Motor neuron (in vitro differentiated cells): ENCODE measurements at regions not wholly inside any gene's neighbourhood (a gene's known extent, or its start where the extent isn't known, plus 50 kb on each side); places are given as distances from the start of the nearest gene placed in this dataset.

Experiments
- ATAC-seq, 8 experiments: fragments of 200-7000 bp; cut with Tn5 transposase; replicated peaks in 6 of 8; 2 replicates each; pipeline ENCODE4 v1.8.0; 2021; ENCODE audit warnings: mild to moderate bottlenecking in 8 of 8, moderate library complexity in 8 of 8
- H3K27ac ChIP-seq, 2 donors: fragments of 250-450 bp; sonication (Bioruptor Pico); 2 replicates each; pipeline ENCODE4 v1.9.0; 2021; ENCODE audit warnings: antibody characterized with exemption in 2 of 2, mild to moderate bottlenecking in 2 of 2, moderate library complexity in 1 of 2
- H3K4me1 ChIP-seq, 2 donors: fragments of 250-450 bp; sonication (Bioruptor Pico); replicated peaks in 1 of 2; 2 replicates each; pipeline ENCODE4 v1.6.1; 2021; ENCODE audit warnings: antibody characterized with exemption in 2 of 2, mild to moderate bottlenecking in 2 of 2, moderate library complexity in 1 of 2
- H3K4me3 ChIP-seq, 5 donors: fragments of 250-450 bp; sonication (Bioruptor Pico); 2 replicates each; pipeline ENCODE4 v1.9.0; 2021; ENCODE audit warnings: antibody characterized with exemption in 5 of 5, mild to moderate bottlenecking in 5 of 5, moderate library complexity in 4 of 5
- WGBS, 10 experiments: fragments of 450-650 bp; shearing (Covaris generic); methylation state at CpG; one replicate each; pipeline ENCODE4 v1.0.0; 2022; 5-methylcytosine and 5-hydroxymethylcytosine counted together
- in situ Hi-C, 9 experiments: fragments of 400-800 bp; cut with MboI; loops; one replicate each; pipeline ENCODE4 v1.15.0; 2021; ENCODE audit warnings: low sequenced_read_pairs in 9 of 9, low pct_unique_long_range_greater_than_20kb in 2 of 9; ENCODE audit not compliant: unreplicated experiment in 9 of 9

- ATAC-seq = no peak
- no peak overlapping the region for H3K27ac ChIP-seq
- H3K4me1 ChIP-seq = no peaks in the 10 kb centered on the region
- H3K4me3 ChIP-seq = no peak overlapping the region
- in situ Hi-C loops = loop anchor here in 2 of 9 experiments (25.0 kb wide), 2 partner anchors 268 to 418 kb away; partner anchors contain the start of gene SEMA3D (in 2 of the 2)
These were observed 268.0 kb upstream of the SEMA3D start for GRCh38 chr7:85454904-85455303.

GRCh38 chr7:85452674-85453073, 265.8 kb upstream of the SEMA3D start:
- H3K4me3 ChIP-seq = no peak overlapping the region
- no peak for ATAC-seq
- no peak overlapping the region for H3K27ac ChIP-seq
- no peaks in the 10 kb centered on the region for H3K4me1 ChIP-seq
- in situ Hi-C loops = loop anchor here in 2 of 9 experiments (25.0 kb wide), 2 partner anchors 265 to 415 kb away; partner anchors contain the start of gene SEMA3D (in 2 of the 2)

DNA sequence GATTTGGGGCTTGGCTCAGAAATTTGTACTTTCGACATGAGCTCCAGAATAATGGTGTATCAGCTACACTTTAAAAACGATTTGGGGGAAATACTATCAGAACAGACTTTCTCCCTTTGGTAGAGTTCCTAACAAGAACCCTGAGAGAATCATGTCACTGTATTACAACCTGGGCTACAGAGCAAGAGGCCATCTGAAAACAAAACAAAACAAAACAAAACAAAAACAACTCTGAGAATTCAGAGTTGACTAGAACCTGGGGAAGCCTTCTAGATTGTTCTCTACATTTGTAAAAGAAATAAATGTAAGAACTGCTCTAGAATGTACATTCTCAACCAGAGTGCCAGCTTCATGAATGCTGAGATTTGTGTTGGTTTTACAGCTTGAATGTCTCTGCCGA, 262.6 kb upstream of the SEMA3D start:
- ATAC-seq = no peak
- in situ Hi-C loops = no loop called here
- Histone ChIP-seq H3K4me3 (no peak overlapping the region), H3K4me1 (no peaks in the 10 kb centered on the region), H3K27ac (no peak overlapping the region)
- 58 to 100% (median 88%) methylated on average over 2 to 3 of the region's 3 CpGs for WGBS, 10 experiments

DNA sequence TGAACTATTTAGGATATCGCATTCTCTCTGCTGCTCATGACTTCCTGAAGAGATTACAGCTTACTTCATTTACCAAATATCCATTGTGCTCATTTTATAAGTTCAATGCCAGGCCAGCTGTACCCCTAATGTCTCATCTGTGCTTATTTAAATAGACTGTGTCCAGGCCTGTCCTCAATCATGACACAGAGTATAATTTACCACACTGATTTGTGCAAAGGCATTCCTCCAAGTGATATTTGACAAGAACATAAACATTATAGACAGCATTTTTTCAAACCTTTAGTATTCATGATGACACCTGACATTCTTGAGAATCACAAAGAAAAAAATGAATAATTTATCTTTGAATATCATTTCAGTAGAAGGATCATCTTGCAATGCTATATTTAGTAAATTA, 260.1 kb upstream of the SEMA3D start:
- in situ Hi-C loops = no loop called here
- no peaks in the 10 kb centered on the region for H3K4me1 ChIP-seq
- 50 to 100% (median 95%) methylated on average over 1 of the region's 1 CpG for WGBS, 10 experiments
- H3K4me3 ChIP-seq = no peak overlapping the region
- H3K27ac ChIP-seq = no peak overlapping the region
- no peak for ATAC-seq

DNA sequence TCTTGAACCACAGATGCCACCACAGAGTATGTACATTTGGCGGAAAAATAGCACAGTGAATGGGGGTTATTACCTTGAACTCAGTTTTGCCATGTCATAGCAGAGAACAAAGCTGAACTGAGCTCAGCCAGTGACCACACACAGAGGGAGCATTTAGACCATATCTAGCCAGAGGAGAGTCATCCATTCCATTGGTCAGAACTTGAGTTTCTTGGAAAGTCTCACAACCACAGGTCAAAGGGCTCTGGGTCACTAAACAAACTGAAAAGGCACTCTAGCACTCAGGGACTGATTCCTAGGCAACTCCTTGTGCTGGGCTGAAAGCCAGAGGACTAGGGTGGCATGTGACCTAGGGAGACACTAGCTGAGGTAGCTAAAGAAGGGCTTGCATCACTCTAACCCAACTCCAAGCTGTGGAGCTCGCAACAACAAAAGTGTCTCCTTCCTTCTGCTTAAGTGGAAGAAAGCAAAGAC, 239.7 kb upstream of the SEMA3D start:
- no peaks in the 10 kb centered on the region for H3K4me1 ChIP-seq
- H3K27ac ChIP-seq = no peak overlapping the region
- no peak overlapping the region for H3K4me3 ChIP-seq
- in situ Hi-C loops = no loop called here
- WGBS, 10 experiments = 67 to 100% (median 100%) methylated on average over 1 to 2 of the region's 2 CpGs; no CpG with 5 or more reads in 3 of the 10 experiments
- ATAC-seq = no peak

DNA sequence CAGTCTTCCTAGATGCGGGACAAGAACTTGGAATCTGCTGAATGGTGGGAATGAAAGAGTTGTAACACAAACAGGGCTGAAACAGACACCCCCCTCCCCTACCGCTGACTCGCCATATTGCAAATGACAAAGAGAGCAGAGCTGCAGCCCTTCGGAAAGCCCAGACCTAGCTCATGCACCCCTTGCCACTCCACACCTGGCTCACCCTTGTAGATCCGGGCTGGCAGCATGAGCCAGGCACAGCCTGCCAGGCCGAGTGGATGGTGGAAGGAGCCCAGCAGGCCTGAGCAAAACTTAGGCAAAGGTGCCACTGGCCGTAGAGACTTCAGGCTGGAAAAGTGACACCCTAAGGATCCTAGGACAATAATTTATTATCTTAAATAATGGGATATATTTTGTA, 237.4 kb upstream of the SEMA3D start:
- in situ Hi-C loops = no loop called here
- H3K4me3 ChIP-seq = no peak overlapping the region
- 57 to 100% (median 95%) methylated on average over 1 to 6 of the region's 7 CpGs; no CpG with 5 or more reads in 4 of the 10 experiments for WGBS, 10 experiments

GRCh38 chr7:85423209-85423895, 236.5 kb upstream of the SEMA3D start:
- in situ Hi-C loops = no loop called here
- WGBS, 10 experiments = 85 to 100% (median 96%) methylated on average over 1 to 10 of the region's 21 CpGs; no CpG with 5 or more reads in 4 of the 10 experiments
- Histone ChIP-seq H3K4me3 (no peak overlapping the region), H3K4me1 (no peaks in the 10 kb centered on the region), H3K27ac (no peak overlapping the region)
- ATAC-seq = no peak

More for the DNA sequence above, 237.4 kb upstream of the SEMA3D start:
- no peaks in the 10 kb centered on the region for H3K4me1 ChIP-seq
- no peak overlapping the region for H3K27ac ChIP-seq
- ATAC-seq = no peak

DNA sequence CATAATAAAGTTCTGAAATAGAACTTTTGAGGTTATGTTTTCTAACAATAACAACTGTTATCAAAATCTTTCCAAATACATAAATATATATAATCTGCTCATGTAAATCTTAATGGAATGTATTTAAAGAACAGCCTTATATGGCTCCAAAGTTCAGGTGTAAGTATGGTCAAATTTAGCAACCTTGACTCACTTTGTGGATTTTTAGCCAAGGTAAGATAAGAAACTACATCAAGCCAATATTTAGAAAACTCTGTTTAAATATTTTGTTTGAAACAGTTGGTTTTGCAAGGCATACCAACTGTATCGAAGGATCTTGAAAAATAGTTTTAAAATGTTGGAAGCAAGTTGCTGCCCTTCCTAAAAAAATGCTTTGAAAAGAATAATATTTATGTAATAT, 228.9 kb upstream of the SEMA3D start:
- Histone ChIP-seq H3K27ac (no peak overlapping the region), H3K4me3 (no peak overlapping the region), H3K4me1 (no peaks in the 10 kb centered on the region)
- no peak for ATAC-seq
- in situ Hi-C loops = no loop called here
- WGBS, 10 experiments = 67 to 100% (median 90%) methylated on average over 1 of the region's 1 CpG; no CpG with 5 or more reads in 3 of the 10 experiments

DNA sequence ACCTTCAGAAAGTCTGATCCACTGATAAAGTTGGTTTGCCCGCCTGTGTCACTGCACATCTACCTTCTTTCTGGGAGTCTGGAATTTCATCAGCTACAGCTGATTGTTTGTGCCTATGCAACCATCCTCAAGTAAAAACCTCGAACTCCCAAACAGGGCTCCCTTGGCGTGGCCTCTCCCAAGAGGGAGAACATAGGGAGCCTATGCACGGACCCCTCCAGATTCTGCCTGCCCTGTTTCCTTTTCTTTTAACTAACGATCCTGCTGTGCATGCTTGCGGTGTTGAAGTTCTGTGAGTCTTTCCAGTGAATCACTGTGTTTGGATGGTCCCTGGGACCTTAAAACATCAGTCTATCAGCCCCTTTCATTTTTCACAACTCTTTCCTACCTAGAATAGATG, 226.9 kb upstream of the SEMA3D start:
- H3K4me1 ChIP-seq = no peaks in the 10 kb centered on the region
- in situ Hi-C loops = no loop called here
- H3K27ac ChIP-seq = no peak overlapping the region
- ATAC-seq = no peak
- 50 to 100% (median 84%) methylated on average over 1 to 6 of the region's 6 CpGs; no CpG with 5 or more reads in 2 of the 10 experiments for WGBS, 10 experiments
- H3K4me3 ChIP-seq = no peak overlapping the region

GRCh38 chr7:85412912-85413311, 226.1 kb upstream of the SEMA3D start:
- Histone ChIP-seq H3K27ac (no peak overlapping the region), H3K4me1 (no peaks in the 10 kb centered on the region), H3K4me3 (no peak overlapping the region)
- in situ Hi-C loops = no loop called here
- WGBS, 10 experiments = 5 to 100% (median 84%) methylated on average over 2 to 3 of the region's 3 CpGs
- ATAC-seq = peak in 3 of 8 experiments; percentile 47 to 54 (median 54)

GRCh38 chr7:85407391-85407790, 220.5 kb upstream of the SEMA3D start:
- in situ Hi-C loops = no loop called here
- no peaks in the 10 kb centered on the region for H3K4me1 ChIP-seq
- no peak for ATAC-seq
- WGBS, 10 experiments = 60 to 100% (median 90%) methylated on average over 1 to 3 of the region's 3 CpGs
- no peak overlapping the region for H3K27ac ChIP-seq
- H3K4me3 ChIP-seq = no peak overlapping the region

- Histone ChIP-seq H3K4me1 (no peaks in the 10 kb centered on the region), H3K4me3 (no peak overlapping the region), H3K27ac (no peak overlapping the region)
- in situ Hi-C loops = no loop called here
- WGBS, 10 experiments = 0 to 93% (median 71%) methylated on average over 1 to 2 of the region's 2 CpGs; no CpG with 5 or more reads in 3 of the 10 experiments
- ATAC-seq = peak in 2 of 8 experiments; percentile 98 to 99
These were observed 218.4 kb upstream of the SEMA3D start for GRCh38 chr7:85405016-85405902.

DNA sequence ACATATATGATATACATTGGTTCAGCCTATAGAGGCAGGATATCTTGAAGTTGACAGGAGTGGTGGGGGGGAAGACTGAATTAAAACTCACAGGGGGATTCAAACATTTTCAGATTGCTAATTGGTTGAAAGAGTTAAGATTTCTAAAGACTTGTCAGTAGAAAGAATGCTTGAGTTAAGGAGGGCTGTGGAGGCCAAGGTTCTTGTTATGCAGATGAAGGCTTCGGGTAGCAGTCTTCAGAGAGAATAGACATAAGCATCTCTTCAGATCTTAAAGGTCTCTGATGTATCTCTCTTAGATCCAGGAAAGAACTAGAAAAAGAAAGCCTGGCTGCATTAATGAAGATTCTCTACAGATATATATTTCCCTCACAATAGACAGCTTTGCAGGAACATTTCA, 209.8 kb upstream of the SEMA3D start:
- Histone ChIP-seq H3K4me3 (no peak overlapping the region), H3K27ac (no peak overlapping the region), H3K4me1 (no peaks in the 10 kb centered on the region)
- in situ Hi-C loops = no loop called here
- no peak for ATAC-seq
- 0 to 100% (median 13%) methylated on average over 1 of the region's 1 CpG; no CpG with 5 or more reads in 1 of the 10 experiments for WGBS, 10 experiments
